SJSA1 (cell line): ENCODE measurements at regions not wholly inside any gene's neighbourhood (a gene's known extent, or its start where the extent isn't known, plus 50 kb on each side); places are given as distances from the start of the nearest gene placed in this dataset.
A peak's percentile ranks its signal among the peaks of the same experiment; 100 is the strongest.
"Not testable (repeated sequence)": the region's sequence is repeated elsewhere in the genome, so short reads cannot be mapped to it uniquely, and the experiment has no call there.

Source experiments
- DNase-seq, 2 experiments: peaks; one replicate each; pipeline ENCODE4 v3.0.0-alpha.2; 2015 to 2020; ENCODE audit warnings: low spot score in 2 of 2, low read depth in 1 of 2
- H3K27ac ChIP-seq: fragments of 250-450 bp; sonication (Bioruptor Pico); 2 replicates; pipeline ENCODE4 v1.5.1; 2020; ENCODE audit warnings: mild to moderate bottlenecking, moderate library complexity
- H3K27me3 ChIP-seq: fragments of 250-450 bp; sonication (Bioruptor Pico); replicated peaks from 2 replicates; pipeline ENCODE4 v1.5.1; 2020; ENCODE audit warnings: mild to moderate bottlenecking, moderate library complexity
- H3K36me3 ChIP-seq: fragments of 250-450 bp; sonication (Bioruptor Pico); 2 replicates; pipeline ENCODE4 v1.5.1; 2020; ENCODE audit warnings: mild to moderate bottlenecking
- H3K4me1 ChIP-seq: fragments of 250-450 bp; sonication (Bioruptor Pico); replicated peaks from 2 replicates; pipeline ENCODE4 v1.6.1; 2021; ENCODE audit warnings: mild to moderate bottlenecking
- H3K4me3 ChIP-seq: fragments of 250-450 bp; sonication (Bioruptor Pico); 2 replicates; pipeline ENCODE4 v1.5.1; 2020; ENCODE audit warnings: mild to moderate bottlenecking
- H3K9me3 ChIP-seq: fragments of 250-450 bp; sonication (Bioruptor Pico); replicated peaks from 2 replicates; pipeline ENCODE4 v1.5.1; 2020; ENCODE audit warnings: mild to moderate bottlenecking

- H3K27me3 ChIP-seq = no peaks in the 10 kb centered on the region
- no peaks in the 10 kb centered on the region for H3K9me3 ChIP-seq
- DNase-seq = no peak
- H3K27ac ChIP-seq = no peak overlapping the region
- no peak overlapping the region for H3K4me3 ChIP-seq
- no peaks in the 10 kb centered on the region for H3K36me3 ChIP-seq
- peaks cover 50% of the 10 kb centered on the region for H3K4me1 ChIP-seq
Observed at GRCh38 chr3:190178779-190179178, 58.1 kb upstream of the P3H2 start.

- DNase-seq, H3K9me3 ChIP-seq, H3K27ac ChIP-seq, H3K4me3 ChIP-seq, H3K36me3 ChIP-seq, H3K27me3 ChIP-seq: not testable (repeated sequence)
- peaks cover 32% of the 10 kb centered on the region for H3K4me1 ChIP-seq
Observed at GRCh38 chr3:190176933-190177525, 56.3 kb upstream of the P3H2 start.

GRCh38 chr3:190176106-190176505, 55.4 kb upstream of the P3H2 start:
- H3K27me3 ChIP-seq, H3K36me3 ChIP-seq, H3K4me3 ChIP-seq, H3K9me3 ChIP-seq, DNase-seq: not testable (repeated sequence)
- Histone ChIP-seq H3K27ac (peak overlapping the region; percentile 36), H3K4me1 (peaks cover 30% of the 10 kb centered on the region)

GRCh38 chr3:190175490-190175889, 54.8 kb upstream of the P3H2 start:
- Histone ChIP-seq H3K27me3 (no peaks in the 10 kb centered on the region), H3K4me3 (no peak overlapping the region), H3K9me3 (no peaks in the 10 kb centered on the region), H3K36me3 (no peaks in the 10 kb centered on the region), H3K27ac (peak overlapping the region; percentile 36), H3K4me1 (peaks cover 28% of the 10 kb centered on the region)
- peak in 1 of 2 experiments; percentile 23 for DNase-seq

- Histone ChIP-seq H3K4me1 (peaks cover 19% of the 10 kb centered on the region), H3K27ac (no peak overlapping the region), H3K27me3 (no peaks in the 10 kb centered on the region), H3K36me3 (no peaks in the 10 kb centered on the region), H3K4me3 (no peak overlapping the region), H3K9me3 (no peaks in the 10 kb centered on the region)
- DNase-seq = no peak
Observed at GRCh38 chr3:190174471-190174870, 53.8 kb upstream of the P3H2 start.

GRCh38 chr3:190173426-190173825, 52.7 kb upstream of the P3H2 start:
- Histone ChIP-seq H3K27ac (no peak overlapping the region), H3K4me1 (peaks cover 26% of the 10 kb centered on the region), H3K36me3 (no peaks in the 10 kb centered on the region), H3K4me3 (no peak overlapping the region), H3K9me3 (no peaks in the 10 kb centered on the region), H3K27me3 (no peaks in the 10 kb centered on the region)
- DNase-seq = no peak

- DNase-seq = no peak
- Histone ChIP-seq H3K27ac (no peak overlapping the region), H3K36me3 (no peaks in the 10 kb centered on the region), H3K4me3 (no peak overlapping the region), H3K27me3 (no peaks in the 10 kb centered on the region), H3K9me3 (no peaks in the 10 kb centered on the region), H3K4me1 (peaks cover 26% of the 10 kb centered on the region)
Observed at GRCh38 chr3:190172751-190173150, 52.1 kb upstream of the P3H2 start.
